ENCODE measurements at regions not wholly inside any gene's neighbourhood (a gene's known extent, or its start where the extent isn't known, plus 50 kb on each side); places are given as distances from the start of the nearest gene placed in this dataset.

- no peak for TF ChIP-seq CTCF (IDR thresholded peaks at IDR 0.05)
Measured at GRCh38 chr5:40364441-40364840, 315.3 kb upstream of the PTGER4 start.

- TF ChIP-seq CTCF (IDR thresholded peaks at IDR 0.05) = no peak
Measured at GRCh38 chr5:40361378-40361777, 318.3 kb upstream of the PTGER4 start.

GRCh38 chr5:40360685-40361084 is 319.0 kb upstream of the PTGER4 start:
- no peak for TF ChIP-seq CTCF (IDR thresholded peaks at IDR 0.05)

GRCh38 chr5:40359832-40360231 is 319.9 kb upstream of the PTGER4 start:
- no peak for TF ChIP-seq CTCF (IDR thresholded peaks at IDR 0.05)

GRCh38 chr5:40359093-40359492 is 320.6 kb upstream of the PTGER4 start:
- no peak for TF ChIP-seq CTCF (IDR thresholded peaks at IDR 0.05)

- no peak for TF ChIP-seq CTCF (IDR thresholded peaks at IDR 0.05)
Measured at GRCh38 chr5:40356248-40356647, 323.5 kb upstream of the PTGER4 start.

- TF ChIP-seq CTCF (IDR thresholded peaks at IDR 0.05) = no peak
Measured at GRCh38 chr5:40355846-40356245, 323.9 kb upstream of the PTGER4 start.

- no peak for TF ChIP-seq CTCF (IDR thresholded peaks at IDR 0.05)
Measured at GRCh38 chr5:40355181-40355580, 324.5 kb upstream of the PTGER4 start.
